Suprapubic skin (tissue), 4 donors: ENCODE measurements at regions not wholly inside any gene's neighbourhood (a gene's known extent, or its start where the extent isn't known, plus 50 kb on each side); places are given as distances from the start of the nearest gene placed in this dataset.

Experiments
- CTCF ChIP-seq, 2 donors: fragments of 200-600 bp in 1 of 2; fragments of 450-650 bp in 1 of 2; sonication (generic) in 1 of 2; IDR thresholded peaks; one replicate each; pipeline ENCODE4 v1.5.1; 2016 to 2019; ENCODE audit warnings: antibody characterized with exemption in 2 of 2, mild to moderate bottlenecking in 1 of 2, moderate library complexity in 1 of 2
- EP300 ChIP-seq: sonication (generic); formaldehyde crosslinking; IDR thresholded peaks from one replicate; pipeline ENCODE4 v1.6.1; 2017; ENCODE audit warnings: antibody characterized with exemption
- POLR2A ChIP-seq, 2 donors: fragments of 450-650 bp; IDR thresholded peaks; one replicate each; pipeline ENCODE4 v1.6.1; 2017; ENCODE audit warnings: antibody characterized with exemption in 2 of 2, mild to moderate bottlenecking in 2 of 2, moderate library complexity in 2 of 2
- POLR2AphosphoS5 ChIP-seq, 3 donors: sonication (generic); formaldehyde crosslinking; IDR thresholded peaks; one replicate each; pipeline ENCODE4 v1.6.1; 2017; ENCODE audit warnings: antibody characterized with exemption in 3 of 3

- TF ChIP-seq CTCF (IDR thresholded peaks at IDR 0.05) (no peak), POLR2AphosphoS5 (IDR thresholded peaks at IDR 0.05) (no peak), EP300 (no peak), POLR2A (IDR thresholded peaks at IDR 0.05) (no peak)
Observed at GRCh38 chr13:76116751-76117360, 480.7 kb downstream of the LMO7 start.
